GM19043 (cell line): ENCODE measurements at regions not wholly inside any gene's neighbourhood (a gene's known extent, or its start where the extent isn't known, plus 50 kb on each side); places are given as distances from the start of the nearest gene placed in this dataset.
"Not testable (repeated sequence)": the region's sequence is repeated elsewhere in the genome, so short reads cannot be mapped to it uniquely, and the experiment has no call there.

ENCODE experiments used
- ATAC-seq: cut with Tn5 transposase; IDR thresholded peaks from one replicate; pipeline ENCODE4 v1.9.1; 2021; ENCODE audit warnings: low read depth; ENCODE audit not compliant: unreplicated experiment

DNA sequence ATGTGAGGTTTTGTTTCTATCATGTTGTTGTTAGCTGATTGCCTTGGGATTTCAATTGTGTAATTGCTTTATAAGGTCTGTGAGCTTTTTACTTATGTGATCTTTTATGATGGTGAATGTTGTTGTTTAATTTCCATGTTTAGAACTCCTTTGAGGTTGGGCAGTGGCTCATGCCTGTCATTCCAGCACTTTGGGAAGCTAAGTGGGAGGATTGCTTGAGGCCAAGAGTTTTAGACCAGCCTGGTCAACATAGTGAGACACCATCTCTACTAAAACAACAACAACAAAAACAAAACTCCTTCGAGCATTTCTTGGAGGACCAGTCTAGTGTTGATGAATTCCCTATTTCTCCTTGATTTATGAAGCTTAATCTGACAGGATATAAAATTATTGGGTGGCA is 102.1 kb upstream of the PMCH start:
- ATAC-seq = no peak

DNA sequence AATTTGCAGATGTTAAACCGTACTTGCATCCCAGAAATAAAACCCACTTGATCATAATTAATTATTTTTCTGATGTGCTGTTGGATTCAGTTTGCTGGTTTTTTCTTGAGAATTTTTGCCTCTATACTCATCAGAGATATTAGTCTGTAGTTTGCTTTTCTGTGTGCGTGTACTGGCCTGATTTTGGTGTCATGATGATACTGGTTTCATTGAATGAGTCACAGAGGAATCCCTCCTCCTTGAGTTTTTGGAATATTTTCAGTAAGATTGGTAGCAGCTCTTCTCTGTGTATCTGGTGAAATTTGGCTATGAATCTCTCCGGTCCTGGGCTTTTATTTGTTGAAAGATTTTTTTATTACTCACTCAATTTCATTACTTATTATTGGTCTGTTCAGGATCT is 100.4 kb upstream of the PMCH start:
- no peak for ATAC-seq

DNA sequence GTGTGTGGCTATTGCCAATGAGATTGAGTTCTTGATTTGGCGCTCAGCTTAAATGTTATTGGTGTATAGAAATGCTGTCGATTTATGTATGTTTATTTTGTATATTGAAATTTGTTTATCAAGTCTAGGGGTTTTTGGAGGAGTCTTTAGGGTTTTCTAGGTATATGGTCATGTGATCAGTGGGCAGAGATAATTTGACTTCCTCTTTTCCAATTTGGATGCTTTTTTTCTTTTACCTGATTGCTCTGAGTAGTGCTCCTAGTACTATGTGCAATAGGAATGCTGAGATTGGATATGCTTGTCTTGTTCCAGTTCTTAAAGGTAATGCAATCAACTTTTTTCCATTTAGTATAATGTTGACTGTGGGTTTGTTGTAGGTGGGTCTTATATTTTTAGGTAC is 99.8 kb upstream of the PMCH start:
- ATAC-seq = no peak

DNA sequence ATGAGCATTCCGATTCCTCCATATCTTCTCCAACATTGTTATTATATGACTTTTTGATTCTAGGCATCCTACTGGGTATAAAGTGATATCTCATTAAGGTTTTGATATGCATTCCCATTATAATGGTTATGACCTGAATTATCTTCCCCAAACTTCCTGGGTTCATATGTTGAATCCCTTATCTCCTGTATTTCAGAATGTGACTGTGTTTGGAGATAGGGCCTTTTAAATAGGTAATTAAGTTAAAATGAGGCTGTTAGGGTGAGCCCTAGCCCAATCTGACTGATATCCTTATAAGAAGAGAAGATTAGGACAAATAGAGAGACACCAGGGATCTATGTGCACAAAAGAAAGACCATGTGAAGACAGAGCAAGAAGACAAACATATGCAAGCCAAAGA is 96.9 kb upstream of the PMCH start:
- no peak for ATAC-seq

DNA sequence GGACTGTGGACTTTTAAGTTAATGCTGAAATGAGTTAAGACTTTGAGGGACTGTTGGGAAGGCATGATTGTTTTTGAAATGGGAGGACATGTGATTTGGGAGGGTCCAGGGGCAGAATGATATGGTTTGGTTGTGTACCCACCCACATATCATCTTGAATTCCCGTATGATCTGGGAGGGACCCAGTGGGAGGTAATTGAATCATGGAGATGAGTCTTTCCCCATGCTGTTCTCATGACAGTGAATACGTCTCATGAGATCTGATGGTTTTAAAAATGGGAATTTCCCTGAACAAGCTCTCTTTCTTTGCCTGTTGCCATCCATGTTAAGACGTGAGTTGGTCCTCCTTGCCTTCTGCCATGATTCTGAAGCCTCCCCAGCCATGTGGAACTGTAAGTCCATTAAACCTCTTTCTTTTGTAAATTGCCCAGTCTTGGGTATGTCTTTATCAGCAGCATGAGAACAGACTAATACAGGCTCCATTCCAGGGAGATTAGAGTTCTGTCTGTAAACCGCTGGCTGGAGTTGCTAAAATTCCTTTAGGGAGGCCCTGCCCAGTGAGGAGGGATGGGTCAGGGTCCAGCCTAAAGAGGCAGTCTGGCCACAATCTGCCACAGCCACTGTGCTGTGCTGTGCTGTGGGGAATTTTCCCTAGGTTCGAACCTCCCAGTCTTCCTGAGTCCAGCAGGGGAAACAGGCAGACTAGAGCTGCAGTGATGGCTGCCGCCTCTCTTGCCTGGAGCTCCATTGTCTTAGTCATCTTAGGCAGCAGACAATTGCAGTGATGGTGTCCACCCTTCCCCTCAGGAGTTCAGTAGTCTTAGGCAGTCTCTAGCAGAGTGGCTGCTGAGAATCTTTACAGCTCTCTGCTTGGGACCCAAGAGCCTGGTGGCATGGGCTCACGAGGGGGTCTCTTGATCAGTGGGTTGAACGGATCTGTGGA is 94.1 kb upstream of the PMCH start:
- not testable (repeated sequence) for ATAC-seq

DNA sequence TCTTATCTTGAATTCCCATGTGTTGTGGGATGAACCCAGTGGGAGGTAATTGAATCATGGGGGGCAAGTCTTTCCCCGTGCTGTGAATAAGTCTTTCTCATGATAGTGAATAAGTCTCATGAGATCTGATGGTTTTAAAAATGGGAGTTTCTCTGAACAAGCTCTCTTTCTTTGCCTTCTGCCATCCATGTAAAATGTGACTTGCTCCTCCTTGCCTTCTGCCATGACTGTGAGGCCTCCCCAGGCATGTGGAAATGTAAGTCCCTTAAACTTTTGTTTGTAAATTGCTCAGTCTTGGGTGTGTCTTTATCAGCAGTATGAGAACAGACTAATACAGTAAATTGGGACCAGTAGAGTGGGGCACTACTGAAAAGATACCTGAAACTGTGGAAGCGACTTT is 92.1 kb upstream of the PMCH start:
- not testable (repeated sequence) for ATAC-seq

DNA sequence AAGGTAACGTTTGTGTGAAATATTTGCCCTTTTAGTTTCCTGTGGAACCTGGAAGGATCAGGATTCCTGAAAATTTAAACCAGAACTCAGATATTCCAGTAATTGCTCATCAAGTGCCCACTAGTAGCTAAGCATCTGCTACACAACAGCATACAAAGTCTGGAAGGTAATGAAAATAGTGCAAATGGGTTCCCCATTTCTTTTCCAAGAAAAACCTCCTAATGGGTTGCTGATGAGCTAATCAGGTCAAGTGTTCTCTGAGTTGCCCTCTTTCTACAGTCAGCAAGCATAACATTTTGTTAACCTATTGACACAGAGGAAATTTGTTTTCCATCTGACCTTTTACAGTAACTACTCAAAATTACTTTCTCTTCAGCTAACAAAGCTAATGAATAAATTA is 83.6 kb upstream of the PMCH start:
- ATAC-seq = no peak

DNA sequence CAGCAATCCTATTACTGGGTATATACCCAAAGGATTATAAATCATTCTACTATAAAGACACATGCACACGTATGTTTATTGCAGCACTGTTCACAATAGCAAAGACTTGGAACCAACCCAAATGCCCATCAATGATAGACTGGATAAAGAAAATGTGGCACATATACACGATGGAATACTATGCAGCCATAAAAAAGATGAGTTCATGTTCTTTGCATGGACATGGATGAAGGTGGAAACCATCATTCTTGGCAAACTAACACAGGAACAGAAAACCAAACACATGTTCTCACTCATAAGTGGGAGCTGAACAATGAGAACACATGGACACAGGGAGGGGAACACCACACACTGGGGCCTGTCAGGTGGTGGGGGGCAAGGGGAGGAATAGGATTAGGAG is 58.1 kb upstream of the PMCH start:
- ATAC-seq = not testable (repeated sequence)

DNA sequence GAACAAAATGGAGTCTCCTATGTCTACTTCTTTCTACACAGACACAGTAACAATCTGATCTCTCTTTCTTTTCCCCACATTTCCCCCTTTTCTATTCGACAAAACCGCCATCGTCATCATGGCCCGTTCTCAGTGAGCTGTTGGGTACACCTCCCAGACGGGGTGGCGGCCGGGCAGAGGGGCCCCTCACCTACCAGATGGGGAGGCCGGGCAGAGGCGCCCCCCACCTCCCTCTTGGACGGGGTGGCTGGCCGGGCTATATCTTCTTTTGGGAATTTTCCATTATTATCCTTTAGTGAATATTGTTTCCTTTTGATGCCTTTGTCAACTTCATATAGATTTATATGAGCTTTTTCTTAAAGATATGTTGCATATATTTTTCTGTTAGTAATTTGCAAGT is 53.4 kb upstream of the PMCH start:
- not testable (repeated sequence) for ATAC-seq

DNA sequence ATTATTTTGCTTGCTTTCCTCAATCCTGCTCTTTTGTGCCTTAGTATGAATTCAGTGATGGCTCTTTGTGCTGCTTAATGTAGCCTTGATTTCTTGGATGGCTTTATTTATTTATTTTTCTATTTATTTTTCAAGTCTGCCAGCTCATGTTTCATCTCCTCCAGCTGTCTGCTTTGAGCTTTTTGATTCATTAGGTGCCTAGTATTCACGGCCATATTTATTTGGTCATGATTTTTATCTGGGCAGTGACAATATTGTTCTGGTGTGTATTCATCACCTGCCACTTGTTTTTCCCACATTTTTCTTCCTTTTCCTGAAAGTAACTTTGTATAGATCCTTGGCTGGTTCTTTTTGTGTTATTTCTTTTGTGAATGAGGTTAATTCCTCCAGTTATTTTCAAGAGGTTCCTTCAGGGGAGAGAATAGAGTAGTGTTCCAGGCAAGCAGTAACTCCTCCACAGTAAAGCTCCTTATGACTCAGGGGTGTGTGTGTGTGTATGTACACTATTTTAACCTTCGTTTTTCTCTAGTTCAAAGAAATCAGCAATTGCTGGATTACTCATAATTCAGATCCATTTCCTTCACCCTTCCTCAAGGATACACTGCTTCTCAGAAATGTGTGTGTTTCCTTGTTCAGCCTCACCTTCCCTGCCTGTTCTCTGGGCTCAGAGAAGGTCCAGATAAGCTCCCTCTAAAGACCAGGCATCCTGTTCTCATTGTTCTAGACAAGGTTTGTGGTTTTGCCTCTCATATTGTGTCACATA is 51.6 kb upstream of the PMCH start:
- no peak for ATAC-seq
